ENCODE measurements at regions not wholly inside any gene's neighbourhood (a gene's known extent, or its start where the extent isn't known, plus 50 kb on each side); places are given as distances from the start of the nearest gene placed in this dataset.

DNA sequence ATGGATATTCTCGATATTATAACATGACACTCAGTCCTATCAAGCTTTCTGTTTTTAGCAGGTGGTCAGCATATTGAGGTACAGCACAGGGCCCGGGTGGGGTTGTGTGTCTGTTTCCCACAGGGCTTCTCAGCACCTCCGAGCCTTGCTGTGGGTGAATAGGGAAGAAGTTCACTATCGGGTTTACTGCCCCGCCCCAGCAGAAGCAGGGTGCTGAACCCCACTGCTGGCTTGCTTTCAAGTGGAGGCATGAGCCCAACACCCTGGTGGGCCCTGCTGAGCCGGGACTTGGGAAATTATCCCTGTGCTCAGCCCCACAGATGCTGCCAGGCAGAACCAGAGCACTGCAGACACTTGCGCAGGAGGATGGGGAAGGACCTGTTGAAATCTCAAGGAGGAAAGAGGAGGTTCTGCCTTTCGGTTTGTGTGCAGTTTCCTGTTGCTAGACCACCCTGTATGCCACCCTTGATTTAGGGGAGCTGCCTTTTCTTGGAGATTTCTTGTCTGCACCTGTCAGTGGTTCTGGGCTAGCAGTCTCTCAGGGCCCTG lies 270.3 kb upstream of the SALL3 start:
- DNase-seq (ENCODE audit: low spot score), result no peak

DNA sequence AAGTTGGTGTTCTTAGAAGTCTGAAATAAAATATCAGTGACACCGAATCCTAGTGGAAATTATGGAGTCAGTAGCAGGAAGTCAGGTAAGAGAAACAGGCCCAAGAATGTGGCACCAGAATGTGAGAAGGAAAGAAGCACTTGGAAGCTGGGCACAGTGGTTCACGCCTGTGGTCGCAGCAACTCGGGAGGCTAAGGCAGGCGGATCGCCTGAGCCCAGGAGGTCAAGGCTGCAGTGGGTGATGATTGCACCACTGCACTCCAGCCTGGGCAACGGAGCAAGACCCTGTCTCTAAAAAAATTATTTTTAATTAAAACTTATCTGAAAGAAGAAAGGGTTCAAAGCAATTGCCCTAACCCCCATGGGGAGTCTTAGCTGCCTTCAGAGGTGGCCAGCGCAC lies 268.3 kb upstream of the SALL3 start:
- DNase-seq (ENCODE audit: low spot score), result no peak

DNA sequence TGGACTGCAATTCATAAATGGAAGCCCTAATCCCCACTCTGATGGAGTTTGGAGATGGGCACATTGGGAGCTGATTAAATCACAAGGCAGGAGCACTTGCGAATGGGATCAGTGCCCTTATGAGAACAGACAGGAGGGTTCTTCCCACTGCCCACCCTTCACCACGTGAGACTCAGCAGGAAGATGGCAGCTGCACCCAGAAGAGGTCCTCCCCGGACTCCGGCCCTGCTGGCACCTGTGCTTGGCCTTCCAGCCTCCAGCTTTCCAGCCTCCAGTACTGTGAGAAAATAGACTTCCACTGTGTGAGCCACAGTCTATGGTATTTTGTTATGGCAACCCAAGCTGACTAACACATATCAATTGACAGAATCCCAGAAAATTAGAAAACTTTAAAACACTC lies 267.6 kb upstream of the SALL3 start:
- no peak for DNase-seq (ENCODE audit: low spot score)

DNA sequence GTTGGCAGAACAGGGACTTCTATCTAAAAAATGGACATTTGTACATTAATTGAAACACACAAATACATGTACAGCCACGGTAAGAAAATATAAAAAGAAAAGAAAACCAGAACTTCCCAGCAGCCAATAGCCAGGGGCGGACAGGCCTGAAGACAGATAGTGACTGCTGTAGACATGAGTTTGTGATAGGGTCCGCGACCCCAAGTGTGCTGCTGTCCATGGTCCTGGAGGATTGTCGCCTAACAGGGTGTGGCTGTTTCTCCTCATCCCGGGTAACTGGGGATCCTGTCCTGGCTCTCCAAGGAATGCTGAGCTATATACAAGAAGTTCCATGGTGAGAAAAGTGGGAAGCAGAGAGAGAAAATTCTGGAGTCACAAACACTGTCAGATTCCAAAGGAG lies 266.5 kb upstream of the SALL3 start:
- no peak for DNase-seq (ENCODE audit: low spot score)

DNA sequence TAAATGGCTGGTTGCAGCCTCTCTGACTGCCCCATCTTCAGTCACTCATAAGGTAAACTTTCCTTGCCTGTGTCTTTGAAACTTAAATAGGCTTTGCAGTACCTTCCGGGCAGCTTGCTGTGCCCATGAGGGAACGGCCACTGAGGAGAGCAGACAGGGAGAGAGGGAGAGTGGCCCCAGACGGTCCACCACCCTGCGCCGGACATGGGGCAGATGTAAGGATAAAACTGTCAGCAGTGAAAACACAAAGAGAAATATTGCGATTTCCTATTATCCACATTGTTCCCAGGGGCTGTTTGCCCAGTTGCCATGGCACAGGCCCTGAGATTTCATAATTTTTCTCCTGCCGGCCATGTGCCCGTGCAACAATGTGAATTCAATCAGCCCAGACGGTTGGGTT lies 265.9 kb upstream of the SALL3 start:
- DNase-seq (ENCODE audit: low spot score), result no peak

DNA sequence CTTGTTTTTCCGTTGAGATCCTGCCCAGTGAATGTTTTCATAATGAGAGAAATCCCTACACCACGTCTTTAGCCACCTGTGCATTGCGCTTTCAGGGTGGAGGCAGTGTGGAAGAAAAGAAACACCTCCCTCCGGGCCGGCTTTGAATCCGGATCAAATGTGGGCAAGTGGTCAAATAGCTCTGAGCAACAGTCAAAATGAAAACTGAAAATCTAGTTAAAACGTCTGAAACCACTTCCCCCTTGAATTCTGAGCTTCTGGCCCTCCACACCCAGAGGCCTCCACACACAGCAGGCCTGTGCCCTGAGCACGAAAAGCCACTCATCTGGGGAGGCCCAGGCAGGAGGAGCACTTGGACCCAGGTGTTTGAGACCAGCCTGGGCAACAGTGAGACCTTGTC lies 263.6 kb upstream of the SALL3 start:
- no peak for DNase-seq (ENCODE audit: low spot score)

DNA sequence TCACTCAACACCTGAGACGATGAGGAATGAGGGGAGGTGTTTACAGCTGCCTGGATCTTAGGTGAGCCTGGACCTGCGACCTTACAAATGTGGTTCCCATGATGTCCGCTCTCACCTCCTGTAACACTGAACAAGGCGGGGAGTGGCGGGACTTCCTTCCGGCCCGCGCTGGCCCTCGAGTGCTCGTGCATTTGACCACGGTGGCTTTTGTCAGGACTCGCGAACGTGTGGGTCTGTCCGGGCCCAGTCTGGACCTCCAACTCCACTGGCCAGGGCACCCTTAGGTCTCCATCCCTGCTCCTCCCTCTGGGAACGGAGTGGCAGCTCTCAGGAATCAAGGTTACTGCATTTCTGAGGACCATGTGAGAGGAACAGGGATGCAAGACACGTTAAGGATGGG lies 263.0 kb upstream of the SALL3 start:
- no peak for DNase-seq (ENCODE audit: low spot score)

DNA sequence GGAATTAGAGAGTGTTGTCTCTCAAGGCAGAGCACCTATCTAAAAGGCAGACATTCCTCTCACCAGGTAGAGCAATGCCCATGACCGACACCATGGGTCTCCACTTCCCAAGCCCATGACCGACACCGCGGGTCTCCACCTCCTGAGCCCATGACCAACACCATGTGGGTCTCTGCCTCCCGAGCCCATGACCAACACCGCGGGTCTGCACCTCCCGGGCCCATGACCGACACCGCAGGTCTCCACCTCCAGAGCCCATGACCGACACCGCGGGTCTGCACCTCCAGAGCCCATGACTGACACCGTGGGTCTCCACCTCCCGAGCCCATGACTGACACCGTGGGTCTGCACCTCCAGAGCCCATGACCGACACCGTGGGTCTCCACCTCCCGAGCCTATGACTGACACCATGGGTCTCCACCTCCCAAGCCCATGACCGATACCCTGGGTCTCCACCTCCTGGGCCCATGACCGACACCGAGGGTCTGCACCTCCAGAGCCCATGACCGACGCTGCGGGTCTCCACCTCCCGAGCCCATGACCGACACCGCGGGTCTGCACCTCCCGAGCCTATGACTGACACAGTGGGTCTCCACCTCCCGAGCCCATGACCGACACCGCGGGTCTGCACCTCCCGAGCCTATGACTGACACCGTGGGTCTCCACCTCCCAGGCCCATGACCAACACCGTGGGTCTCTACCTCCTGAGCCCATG lies 262.4 kb upstream of the SALL3 start:
- no peak for DNase-seq (ENCODE audit: low spot score)

DNA sequence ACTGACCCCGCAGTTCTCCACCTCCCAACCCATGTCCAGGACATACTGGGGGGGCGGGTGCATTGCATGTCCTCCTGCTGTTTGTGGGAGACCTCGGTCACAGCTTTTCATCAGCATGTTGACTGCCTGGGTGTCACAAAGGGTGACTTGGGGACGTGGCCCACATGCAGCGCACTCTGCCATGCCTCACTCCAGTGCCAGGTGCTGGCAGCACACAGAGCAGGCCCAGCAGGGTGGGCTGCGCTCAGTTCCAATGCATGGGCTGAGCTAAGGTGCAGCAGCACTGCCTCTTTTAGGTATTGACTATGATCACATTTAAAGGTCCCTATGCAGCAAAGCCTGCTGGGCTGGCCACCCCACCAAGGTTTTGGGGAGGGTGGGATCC lies 261.9 kb upstream of the SALL3 start:
- no peak for DNase-seq (ENCODE audit: low spot score)

DNA sequence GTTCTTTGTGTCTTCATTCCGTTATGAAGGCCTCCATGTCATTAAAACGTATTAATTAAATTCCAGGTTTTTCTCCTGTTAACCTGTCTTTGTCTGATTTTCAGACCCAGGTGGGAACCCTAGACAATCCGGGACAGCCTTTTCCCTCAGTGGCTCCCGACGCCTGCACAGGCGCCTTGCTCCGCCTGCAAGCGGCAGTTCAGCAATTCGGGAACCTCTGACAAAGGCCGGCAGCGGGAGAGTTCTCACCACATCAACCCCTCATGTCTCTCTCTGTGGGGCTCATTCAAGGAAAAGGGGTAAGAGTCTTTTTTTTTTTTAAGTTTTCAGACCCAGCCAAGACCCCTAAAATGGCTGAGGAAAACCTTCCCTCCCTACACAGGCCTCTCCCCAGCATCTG lies 259.8 kb upstream of the SALL3 start:
- DNase-seq (ENCODE audit: low spot score), result no peak

DNA sequence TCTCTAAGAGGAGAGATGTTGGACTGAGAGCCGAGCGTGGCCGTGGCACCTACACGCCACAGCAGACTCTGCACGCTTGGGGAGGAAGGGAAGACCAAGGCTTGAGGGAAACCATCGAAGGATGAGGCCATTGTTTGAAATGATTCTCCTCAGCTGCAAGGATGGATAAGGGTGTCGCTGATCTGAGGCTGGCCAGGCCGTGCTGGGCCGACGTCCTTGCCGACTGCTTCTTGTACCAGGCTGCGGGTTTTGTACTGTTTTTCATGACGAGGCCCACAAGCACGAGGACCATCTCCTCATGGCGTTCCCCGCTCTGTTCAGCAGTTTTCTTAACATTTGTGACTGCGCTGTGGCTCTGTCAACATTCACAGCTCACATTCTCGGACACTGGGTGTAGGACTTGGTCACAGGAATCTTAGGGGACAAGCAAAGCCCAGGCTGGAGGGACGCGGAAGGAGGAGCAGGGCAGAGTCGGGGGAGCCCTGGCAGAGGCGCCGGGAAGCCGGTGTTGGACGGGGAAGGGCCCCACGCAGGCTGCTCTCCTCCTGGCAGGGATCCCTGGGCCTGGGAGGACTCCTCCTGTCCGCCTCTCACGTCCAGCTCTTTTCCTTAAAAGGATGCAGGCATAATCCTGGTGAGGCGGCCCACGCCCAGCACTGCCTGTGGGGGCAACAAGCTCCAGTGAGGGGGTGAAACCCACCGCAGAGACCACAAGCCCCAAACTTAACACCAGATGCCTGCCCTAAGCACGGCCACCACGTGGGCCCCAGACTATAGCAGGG lies 259.0 kb upstream of the SALL3 start:
- DNase-seq (ENCODE audit: low spot score), result no peak

DNA sequence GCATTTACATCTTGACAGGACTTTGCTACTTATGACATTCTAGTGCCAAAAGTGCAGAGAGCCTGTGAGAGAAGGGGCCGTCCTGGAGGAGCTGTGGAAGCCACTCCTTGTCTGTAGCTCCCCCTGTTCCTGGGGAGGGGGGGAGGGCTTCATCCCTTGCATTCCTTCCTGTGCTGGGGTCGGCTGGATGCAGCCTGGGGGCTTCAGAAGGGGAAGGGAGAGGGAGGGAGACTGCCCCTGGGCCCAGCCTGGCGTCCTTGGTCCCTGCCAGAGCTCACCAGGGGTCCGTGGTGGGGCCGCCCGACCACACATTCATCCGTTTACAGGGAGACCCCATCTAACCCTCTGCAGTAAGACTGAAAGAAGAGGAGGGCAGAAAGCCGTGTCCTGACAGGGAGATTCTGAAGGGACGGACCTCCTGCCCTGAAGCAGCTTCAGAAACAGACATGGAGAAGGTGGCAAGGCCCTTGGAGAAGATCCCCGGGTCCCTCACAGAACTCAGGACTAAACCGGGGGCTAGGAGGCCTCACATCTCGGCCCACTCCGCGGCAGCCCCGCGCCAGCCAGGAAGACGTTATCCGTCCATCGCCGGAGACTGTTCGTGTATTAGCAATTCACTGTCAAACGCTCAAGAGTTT lies 258.3 kb upstream of the SALL3 start:
- DNase-seq (ENCODE audit: low spot score), result no peak

DNA sequence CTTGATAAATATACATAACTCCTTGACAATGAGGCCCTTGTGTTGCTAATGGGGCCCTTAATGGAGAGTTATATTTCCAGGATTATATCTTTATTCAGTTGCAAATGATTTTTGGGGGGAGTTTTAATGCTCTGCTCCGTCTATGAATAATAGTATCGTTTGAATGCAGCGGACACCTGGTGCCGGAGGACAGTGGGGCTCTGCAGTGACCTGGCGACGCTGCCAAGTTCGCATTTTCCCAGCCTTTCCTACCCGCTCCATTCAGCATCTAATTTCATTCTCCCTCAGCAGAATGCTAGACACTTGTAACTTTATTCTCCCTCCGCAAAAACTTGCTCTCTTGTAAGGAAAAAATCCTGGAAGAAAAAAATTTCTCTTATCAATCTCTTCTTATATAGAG lies 257.6 kb upstream of the SALL3 start:
- DNase-seq (ENCODE audit: low spot score), result no peak

DNA sequence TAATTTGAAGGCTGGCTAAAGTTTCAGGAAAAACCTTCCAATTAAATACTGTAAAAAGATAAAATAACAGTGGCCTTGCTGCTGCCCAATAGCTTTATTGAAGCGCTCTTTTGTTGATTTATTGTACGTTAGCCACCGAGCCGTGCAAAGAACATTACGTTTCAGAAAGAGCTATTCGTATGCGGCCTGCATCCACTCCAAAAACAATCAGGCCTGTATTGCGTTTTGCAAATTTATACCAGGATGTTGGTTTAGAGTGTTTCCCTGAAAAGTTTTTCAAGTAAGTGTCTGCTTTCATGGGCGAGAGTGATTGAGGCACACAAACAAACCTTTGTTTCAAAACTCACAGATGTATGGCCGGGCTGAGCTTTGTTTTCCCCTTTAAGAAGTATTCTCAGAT lies 257.2 kb upstream of the SALL3 start:
- DNase-seq (ENCODE audit: low spot score), result peak; percentile 27

DNA sequence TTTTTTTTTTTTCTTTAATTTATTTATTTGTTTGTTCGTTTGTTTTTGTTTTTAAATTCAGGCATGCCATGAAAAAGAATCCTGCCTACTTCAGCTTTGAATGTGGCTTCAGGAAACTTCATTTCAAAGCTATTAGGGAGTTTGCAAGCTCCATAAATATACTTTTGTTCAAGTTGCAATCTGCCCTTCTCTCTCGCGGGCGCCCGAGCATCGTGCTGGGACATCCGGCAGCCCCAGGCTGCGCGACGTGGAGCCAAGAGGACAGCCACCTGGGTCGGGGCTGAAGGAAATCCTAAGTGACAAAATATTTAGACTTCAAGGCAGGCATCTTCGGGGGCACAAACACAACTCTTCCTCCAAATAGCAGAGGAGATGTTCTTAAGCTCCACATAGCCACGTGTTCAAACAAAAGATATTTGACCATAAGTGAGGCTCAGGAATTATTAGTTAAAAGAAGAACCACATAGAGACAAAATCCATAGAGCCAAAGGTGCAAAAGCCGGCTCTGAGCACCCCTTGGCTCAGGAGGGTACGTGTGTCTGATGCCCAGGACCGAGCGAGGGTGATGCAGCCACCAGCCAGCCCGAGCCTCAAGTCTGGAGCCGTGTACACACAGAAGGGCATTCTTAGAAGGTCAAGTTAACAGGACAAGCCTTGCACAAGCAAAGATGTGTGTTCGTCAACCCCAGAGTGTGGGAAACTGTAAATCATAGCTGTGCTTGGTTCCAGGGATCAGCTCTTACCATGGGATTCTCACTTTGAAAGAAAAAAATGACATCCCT lies 256.5 kb upstream of the SALL3 start:
- DNase-seq (ENCODE audit: low spot score), result no peak

DNA sequence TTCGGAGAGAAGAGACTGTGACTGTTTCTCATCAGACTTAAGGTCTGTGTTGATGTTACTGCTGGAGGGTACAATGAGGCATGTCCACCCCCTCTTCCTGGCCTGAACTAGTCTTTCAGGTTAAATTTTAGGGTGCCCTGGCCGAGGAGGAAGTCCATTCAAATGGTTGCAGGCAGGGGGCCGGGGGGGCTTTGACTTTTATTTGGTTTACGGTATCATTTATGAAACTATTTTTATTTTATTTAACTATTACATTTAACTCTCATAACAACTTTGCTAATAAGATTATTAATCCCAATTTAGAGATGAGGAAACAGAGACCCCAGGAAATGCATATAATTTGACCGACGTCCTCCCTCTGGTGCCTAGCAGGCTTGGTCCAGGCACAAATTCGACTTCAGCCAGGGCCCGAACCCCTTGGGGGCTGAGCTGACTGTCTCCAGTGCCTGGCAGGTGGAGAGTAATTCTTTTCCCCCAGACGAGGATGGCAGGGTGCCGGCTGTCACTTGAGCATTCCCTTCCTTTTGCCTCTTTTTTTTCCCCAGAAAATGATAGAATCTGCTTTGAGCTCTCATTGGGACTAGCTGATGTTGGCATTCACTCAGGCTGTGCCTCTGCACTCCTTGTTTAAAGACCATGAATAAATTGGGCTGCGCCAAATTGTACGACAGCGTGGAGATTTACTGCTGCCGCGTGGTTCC lies 255.3 kb upstream of the SALL3 start:
- DNase-seq (ENCODE audit: low spot score), result no peak

DNA sequence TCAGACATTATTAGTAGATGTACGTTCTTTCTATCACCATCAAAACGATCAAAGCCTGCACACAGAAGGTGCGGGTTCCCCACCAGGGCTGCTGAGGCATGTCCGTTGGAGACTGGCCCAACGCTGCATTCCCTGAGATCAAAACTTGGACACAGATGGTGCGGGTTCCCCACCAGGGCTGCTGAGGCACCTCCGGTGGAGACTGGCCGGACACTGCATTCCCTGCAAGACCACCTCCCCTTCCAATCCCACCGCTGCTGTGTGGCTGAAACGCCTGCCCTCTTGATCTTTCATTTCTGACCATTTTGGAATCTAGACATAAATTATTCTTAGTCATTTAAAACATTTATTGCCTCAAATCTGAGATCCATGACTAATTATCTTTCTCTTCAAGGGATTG lies 254.2 kb upstream of the SALL3 start:
- no peak for DNase-seq (ENCODE audit: low spot score)

DNA sequence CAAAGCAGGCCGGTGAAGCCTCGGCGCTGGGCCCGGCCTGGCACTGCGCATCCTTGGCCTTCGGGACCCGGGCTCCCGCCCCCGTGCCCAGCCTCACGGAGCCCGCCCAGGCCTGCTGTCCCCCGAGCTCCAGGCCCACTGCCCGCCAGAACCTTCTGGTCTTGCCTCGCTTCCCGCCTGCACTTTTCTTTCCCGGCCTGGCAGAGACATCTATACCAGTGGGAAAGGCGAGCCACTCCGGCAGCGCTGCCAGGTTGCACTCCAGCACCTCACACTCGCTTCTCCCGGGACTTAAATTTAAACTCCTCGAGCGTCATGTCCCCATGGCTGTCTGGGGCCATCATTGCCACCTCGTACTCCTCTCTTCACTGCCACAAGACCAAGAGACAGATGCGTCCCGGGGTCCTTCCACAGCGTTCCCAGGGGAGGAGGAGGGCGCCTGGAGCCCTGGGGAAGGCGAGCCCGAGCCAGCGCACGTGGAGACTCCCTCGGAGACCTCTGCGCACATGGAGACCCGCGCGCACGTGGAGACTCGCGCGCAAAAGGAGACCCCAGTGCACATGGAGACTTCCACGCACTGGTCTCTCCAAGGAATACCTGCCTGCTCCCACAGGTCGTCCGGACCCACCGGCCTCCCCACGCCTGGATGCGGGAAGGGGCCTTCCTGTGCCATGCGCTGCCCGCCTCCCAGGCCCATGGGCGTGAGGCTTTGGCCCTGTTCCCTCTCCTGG lies 253.1 kb upstream of the SALL3 start:
- DNase-seq (ENCODE audit: low spot score), result no peak

DNA sequence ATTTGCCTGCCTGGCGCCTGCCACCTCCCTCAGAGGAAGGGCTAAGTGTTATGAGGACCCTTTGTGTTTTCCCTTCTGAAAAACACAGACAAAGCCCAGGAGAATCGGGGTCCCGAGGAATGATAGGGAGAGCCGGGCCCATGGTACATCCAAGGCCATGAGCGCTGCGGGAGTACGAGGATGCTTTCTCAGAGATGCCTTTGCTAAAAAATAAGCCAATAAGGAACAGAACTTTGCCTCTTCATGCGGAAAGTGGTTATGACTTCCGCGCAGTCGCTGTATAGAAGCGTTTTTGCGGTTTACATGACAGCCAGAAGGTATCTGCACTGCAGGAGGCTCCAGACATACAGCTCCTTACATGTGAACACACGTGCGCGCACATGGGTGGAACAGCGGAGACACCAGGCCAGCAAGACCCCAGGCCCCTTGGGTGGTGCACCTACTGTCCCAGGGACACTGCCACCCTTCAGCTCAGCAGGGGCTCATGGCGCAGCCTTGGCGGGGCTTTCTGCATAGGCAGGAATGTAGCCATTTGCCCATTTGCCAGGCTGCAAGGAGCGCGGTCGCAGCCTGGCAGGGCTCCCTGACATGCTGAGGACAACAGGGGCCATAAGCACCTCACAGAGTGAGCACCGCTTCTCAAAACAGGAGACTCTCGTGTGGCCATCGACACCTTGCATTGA lies 252.4 kb upstream of the SALL3 start:
- DNase-seq (ENCODE audit: low spot score), result no peak

Measured in COLO829 (cell line).